ENCODE measurements at regions not wholly inside any gene's neighbourhood (a gene's known extent, or its start where the extent isn't known, plus 50 kb on each side); places are given as distances from the start of the nearest gene placed in this dataset.

- peak; percentile 75 for TF ChIP-seq MTA2 (IDR thresholded peaks at IDR 0.05; ENCODE audit: low read depth)
- no peak for TF ChIP-seq ZNF512 (tag; IDR thresholded peaks at IDR 0.05)
- TF ChIP-seq ELF4 (CRISPR knock-in tag; IDR thresholded peaks at IDR 0.05) = no peak
- TF ChIP-seq CCNT2 (IDR thresholded peaks at IDR 0.05; ENCODE audit: borderline replicate concordance, extremely low read depth, insufficient read length, low read depth, low read length) = peak; percentile 78
- TF ChIP-seq ZNF639 (CRISPR knock-in tag; conservative IDR thresholded peaks at IDR 0.05 in 1 of 2, IDR thresholded peaks at IDR 0.05 in 1 of 2) = no peak
- no peak for TF ChIP-seq MTF1 (CRISPR knock-in tag; IDR thresholded peaks at IDR 0.05; ENCODE audit: borderline replicate concordance)
- TF ChIP-seq HCFC1 (IDR thresholded peaks at IDR 0.05; ENCODE audit: low read depth, low read length) = no peak
- no peak for TF ChIP-seq KHSRP (IDR thresholded peaks at IDR 0.05)
- TF ChIP-seq TAL1 (IDR thresholded peaks at IDR 0.05) = peak; percentile 82
- TF ChIP-seq USF1 (CRISPR knock-in tag; IDR thresholded peaks at IDR 0.05) = no peak
- no peak for TF ChIP-seq ZNF232 (CRISPR knock-in tag; IDR thresholded peaks at IDR 0.05)
- TF ChIP-seq E4F1 (CRISPR knock-in tag; IDR thresholded peaks at IDR 0.05; ENCODE audit: borderline replicate concordance) = no peak
- TF ChIP-seq ZNF316 (IDR thresholded peaks at IDR 0.05) = no peak
- TF ChIP-seq LARP7 (IDR thresholded peaks at IDR 0.05) = no peak
- no peak for TF ChIP-seq SUPT5H (IDR thresholded peaks at IDR 0.05)
- TF ChIP-seq ZNF699 (CRISPR knock-in tag; IDR thresholded peaks at IDR 0.05; ENCODE audit: insufficient replicate concordance) = no peak
- TF ChIP-seq GTF2A2 (tag; IDR thresholded peaks at IDR 0.05) = no peak
- TF ChIP-seq E2F3 (CRISPR knock-in tag; IDR thresholded peaks at IDR 0.05) = no peak
- TF ChIP-seq JUNB (CRISPR knock-in tag; conservative IDR thresholded peaks at IDR 0.05) = no peak
- no peak for TF ChIP-seq MAFG (tag; conservative IDR thresholded peaks at IDR 0.05)
- TF ChIP-seq ATF6 (CRISPR knock-in tag; IDR thresholded peaks at IDR 0.05) = no peak
- TF ChIP-seq ZNF217 (CRISPR knock-in tag; IDR thresholded peaks at IDR 0.05) = no peak
- TF ChIP-seq ZNF197 (CRISPR knock-in tag; IDR thresholded peaks at IDR 0.05; ENCODE audit: low read depth) = no peak
- peak; percentile 94 for TF ChIP-seq ARID1B (IDR thresholded peaks at IDR 0.05)
These were observed 103.7 kb downstream of the MEX3B start (continued) for GRCh38 chr15:81942157-81942556.
